HG03432 (cell line): ENCODE measurements at regions not wholly inside any gene's neighbourhood (a gene's known extent, or its start where the extent isn't known, plus 50 kb on each side); places are given as distances from the start of the nearest gene placed in this dataset.
A peak's percentile ranks its signal among the peaks of the same experiment; 100 is the strongest.
"Not testable (repeated sequence)": the region's sequence is repeated elsewhere in the genome, so short reads cannot be mapped to it uniquely, and the experiment has no call there.

Experiments
- ATAC-seq: cut with Tn5 transposase; IDR thresholded peaks from one replicate; pipeline ENCODE4 v1.9.1; 2021; ENCODE audit warnings: mild to moderate bottlenecking, moderate library complexity; ENCODE audit not compliant: unreplicated experiment

DNA sequence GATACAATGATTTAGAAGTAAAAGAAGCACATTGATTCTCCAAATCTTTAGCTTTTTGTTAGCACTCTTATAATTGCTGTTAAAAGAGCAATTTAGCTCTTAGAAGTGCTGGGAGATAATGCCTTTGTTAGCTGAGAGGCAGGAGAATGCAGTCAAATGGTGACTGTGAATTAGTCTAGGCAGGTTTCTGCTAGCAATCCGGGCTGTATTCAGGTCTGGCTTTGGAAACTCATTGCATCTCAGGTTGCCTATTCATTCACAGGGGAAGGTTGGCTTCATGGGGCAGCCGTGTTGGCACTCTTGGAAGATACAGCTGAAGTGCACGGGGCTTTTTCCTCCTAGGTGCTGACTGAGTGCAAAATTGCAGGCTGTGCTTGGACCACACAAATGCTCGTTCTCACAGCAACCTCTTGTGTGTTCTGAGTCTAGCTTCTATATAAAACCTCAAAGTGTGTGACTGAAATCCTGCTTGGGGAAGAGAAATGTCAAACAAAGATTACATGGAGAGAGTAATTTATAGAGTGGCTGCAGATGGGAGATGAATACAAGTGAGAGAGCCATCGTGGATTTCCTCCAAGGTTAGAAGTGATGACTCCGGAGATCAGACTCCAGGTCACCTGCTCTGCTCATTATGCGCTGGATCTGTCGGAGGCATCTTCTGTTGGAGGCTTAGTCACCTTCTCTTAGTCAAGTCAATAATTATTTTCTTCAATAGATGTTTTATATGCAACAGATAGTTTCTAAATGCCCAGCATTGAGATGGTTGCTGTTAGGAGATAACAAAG, 167.8 kb downstream of the PMAIP1 start:
- ATAC-seq: no peak

DNA sequence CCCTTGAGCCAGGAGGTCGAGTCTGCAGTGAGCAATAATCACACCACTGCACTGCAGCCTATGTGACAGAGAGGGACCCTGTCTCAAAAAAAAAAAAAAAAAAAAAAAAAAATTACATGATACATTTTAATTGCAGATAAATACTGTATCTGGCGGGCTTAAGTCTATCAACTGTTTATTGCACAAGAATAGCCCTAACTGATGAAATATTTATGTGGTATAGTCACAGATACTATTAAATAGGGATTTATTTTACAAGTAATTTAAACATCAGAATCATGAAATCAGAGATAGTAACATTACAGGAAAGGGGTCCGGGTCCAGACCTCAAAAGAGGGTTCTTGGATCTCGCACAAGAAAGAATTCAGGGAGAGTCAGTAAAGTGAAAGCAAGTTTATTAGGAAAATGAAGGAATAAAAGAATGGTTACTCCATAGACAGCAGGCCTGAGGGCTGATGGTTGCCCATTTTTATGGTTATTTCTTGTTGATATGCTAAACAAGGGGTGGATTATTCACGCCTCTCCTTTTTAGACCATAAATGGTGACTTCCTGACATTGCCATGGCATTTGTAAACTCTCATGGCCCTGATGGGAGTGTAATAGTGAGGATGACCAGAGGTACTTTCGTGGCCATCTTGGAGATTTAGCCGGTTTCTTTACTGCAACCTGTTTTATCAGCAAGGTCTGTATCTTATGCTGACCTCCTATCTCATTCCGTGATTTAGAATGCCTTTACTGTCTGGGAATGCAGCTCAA, 166.6 kb downstream of the PMAIP1 start:
- no peak for ATAC-seq

DNA sequence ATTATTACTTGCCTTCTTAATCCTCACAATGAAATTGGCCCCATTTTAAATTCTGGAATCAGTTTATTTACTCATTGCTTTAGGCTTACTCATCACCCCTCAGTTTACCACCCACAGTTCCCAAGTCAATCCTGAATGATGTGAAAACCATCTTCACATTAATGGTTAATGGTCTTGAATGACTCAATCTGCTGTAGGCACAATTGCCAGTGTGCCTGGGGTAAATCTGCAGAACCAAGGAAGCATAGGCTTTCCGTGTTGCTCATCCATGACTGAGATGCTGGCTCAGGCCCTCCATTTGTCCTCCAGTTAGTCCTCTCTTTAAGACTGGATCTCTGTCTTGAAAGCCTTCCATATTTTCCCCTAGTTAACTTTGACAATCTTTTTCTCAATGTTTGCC, 164.5 kb downstream of the PMAIP1 start:
- ATAC-seq: no peak

DNA sequence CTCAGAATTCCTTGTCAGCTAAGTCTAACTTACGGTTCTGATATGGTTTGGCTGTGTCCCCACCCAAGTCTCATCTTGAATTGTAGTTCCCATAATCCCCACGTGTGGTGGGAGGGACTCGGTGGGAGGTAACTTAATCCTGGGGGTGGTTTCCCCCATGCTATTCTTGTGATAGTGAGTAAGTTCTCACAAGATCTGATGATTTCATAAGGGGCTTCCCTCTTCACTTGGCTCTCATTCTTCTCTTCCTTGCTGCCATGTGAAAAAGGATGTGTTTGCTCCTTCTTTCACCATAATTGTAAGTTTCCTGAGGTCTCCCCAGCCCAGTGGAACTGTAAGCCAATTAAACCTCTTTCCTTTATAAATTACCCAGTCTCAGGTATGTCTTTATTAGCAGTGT, 163.0 kb downstream of the PMAIP1 start:
- ATAC-seq: not testable (repeated sequence)

DNA sequence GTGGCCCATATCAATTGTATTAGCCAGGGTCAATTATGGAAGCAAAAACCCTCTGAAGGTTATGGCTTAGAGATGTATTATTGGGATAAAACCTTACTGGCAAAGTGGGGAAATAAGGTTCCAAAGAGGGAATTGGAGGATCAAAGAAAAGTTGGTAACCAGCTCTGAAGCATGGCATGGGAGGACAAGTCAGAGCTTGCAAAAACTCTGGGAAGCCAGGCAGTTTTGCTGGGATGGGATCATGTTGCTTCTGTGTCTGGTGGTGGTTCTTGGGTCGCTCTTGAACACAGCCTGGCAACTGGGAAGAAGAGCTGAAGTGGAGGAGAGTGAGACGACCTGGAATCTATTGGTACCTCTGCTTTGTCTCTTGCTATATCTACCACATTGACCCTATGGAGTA, 162.6 kb downstream of the PMAIP1 start:
- ATAC-seq: no peak

DNA sequence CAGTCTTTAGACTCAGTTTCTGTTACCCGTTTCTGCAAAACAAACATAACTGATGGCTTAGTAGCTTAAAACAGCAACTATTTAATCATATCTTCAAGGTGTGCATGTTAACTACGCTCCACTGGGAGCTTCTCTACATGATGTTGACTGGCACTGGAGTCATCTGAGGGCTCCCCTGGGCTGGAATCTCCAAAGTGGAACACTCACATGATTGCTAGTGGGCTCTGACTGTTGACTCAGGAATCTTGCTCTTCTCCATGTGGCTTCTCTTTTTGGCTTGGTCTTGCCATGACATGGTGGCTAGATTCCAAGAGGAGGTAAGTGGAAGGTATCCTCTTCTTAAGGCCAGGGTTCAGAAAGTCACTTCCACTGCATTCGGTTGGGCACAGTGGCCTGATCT, 160.8 kb downstream of the PMAIP1 start:
- ATAC-seq: no peak

DNA sequence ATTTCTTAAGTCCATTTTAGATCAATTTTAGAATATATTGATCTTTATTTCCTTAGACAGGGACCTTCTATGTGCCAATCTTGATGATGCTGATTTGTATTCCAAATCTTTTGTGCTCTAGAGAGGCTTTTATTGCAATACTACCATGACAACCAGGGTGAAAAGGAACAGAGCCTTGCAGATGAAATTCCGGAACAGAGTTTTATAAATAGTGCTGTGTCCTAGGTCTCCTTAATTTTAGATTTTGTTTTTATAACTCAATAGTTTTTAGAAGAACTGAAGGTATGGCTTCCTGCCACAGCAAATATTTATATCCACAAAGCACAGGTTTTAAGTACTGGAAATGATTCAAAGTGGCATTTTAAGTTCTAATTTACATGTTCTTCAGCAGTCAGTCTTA, 160.2 kb downstream of the PMAIP1 start:
- no peak for ATAC-seq

DNA sequence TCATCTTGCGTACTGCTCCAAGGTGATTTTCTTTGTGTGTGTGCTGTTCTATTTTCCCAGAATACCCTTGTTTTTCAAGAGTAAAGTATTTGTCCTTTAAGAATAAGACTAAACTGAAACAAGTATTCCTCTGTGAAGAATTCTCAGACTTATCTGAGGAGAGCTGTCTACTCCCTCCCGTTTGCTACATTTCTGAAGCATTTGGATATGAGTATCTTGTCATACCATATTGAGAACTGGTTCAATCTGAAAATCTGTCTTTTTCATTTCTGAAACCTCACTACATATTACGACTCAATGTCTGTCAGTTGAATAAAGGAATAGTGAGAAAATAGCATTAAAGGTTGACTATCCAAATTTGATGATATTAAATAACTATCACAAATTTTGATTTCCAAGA, 159.4 kb downstream of the PMAIP1 start:
- ATAC-seq: no peak

DNA sequence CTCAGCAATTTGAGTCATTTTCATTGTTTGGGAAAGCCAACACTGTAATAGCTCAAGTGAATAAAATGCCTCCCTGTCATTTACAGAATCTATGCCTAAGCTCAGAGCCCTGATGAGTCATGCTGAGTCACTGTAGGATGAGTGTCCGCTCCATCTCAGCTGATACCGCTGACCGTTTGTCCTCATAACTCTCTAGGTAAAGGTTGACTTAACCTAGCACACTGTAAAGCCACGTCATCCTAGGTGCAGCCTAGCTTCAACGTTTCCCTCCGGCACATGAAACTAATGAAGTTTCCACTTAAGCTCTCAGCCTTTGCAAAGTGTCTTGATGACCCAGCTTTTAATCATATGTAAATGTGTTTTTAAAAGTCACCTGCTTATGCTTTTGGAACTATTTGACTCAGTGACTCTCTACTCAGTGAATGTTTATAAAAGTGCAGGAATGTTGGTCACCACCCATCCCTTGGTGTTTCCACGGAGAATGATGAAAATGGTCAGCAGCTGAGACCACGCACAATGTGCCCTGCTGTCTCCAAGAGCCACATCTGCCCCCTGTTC, 154.0 kb downstream of the PMAIP1 start:
- peak; percentile 59 for ATAC-seq

DNA sequence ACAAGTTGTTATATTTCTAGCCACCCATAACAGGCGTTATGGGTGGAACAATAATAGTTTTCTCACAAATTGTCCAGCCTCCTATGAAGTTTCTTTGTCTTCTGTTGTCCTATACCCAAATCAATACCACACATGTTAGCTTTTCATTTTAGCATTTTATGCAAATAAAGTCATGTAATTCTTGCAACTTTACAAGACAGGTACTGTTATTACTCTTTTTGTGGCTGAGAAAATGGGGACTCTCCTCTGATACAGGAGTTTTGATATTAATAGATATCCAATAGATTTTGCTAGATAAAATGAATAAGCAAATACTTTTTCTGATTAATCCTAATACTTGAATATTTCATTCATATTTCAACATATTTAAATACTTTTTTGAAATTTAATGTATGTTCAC, 151.0 kb downstream of the PMAIP1 start:
- no peak for ATAC-seq

DNA sequence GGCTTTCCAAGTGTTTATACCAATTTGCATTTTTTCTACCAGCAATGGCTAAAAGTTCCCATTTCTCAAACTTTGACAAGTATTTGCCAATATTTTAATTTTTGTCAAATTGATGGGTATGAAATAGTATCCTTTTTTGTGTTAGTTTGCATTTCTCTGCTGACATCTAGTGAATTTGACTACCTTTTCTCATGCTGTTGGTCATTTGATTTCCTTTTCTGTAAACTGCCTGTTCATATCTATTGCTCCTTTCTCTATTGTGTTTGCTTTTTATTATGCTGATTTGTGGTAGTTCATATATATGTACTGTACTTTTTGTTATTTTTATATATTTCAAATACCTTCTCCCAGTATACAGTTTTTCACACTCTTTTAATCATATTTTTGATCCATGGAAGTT, 149.4 kb downstream of the PMAIP1 start:
- no peak for ATAC-seq

DNA sequence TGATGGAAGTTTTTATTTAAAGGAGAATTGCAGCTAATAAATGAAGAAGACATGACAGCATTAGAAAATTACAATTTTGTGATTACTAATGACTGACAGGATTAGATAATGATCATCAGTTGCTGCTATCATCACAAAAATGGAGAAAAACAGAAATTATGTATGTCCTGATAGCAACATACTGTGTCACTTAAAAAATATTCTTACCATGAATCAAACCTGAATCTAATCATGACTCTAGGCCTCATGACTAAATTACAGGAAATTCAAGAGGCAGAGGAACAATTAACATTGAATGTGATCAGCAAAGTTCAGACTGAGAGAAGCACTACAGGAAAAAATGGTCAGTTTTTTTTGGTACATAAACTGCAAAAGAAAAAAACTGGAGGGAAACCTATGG, 147.8 kb downstream of the PMAIP1 start:
- no peak for ATAC-seq

DNA sequence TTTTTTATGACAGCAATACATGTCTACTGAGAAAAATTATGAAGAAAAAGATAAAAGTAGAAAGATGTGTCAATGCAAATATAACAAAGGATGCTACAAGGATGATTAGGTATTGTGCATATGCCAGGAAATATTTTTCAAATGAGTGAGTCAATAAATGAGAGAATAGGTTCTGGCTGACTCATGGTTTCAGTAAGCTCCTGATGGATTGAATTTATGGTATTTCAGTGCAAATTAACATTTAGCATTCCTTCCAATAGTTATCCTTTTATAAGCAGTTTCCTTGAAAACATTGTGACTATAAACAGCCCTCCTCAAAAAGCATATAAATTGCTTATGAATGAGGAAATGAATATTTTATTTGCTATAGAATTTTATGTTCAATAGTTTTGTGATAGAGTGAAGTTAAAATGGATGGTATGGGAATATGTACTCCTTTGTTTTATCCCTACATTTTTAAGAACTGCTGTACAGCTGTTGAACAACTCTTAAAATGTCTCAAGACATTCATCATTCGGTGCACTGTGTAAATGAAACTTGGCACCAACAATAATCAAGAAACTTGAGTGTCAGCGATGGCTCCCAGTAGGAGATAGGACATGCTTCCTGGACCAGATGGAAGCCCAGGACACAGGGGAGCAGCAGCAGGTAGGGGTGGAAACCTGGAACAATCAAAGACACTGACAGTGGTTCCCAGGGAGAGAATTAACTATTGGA, 144.7 kb downstream of the PMAIP1 start:
- no peak for ATAC-seq

DNA sequence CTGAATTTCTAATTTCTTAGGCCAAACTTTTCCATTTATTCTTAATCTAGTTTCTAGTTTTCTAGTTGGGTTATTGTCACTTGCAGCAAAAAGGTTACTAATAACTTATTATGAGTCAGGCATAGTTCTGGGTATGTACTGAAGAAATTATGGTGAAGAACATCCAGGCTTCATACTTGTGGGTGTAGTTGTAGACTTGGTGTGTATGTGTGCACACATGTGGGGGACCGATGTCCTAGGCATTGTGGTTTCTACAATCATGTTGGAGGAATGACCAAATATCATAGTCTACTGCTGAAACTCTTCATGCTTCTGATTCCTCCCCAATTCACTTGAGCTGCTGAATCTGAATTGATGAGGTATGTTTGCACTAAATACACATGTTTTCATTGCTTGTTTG, 141.2 kb downstream of the PMAIP1 start:
- ATAC-seq: no peak

DNA sequence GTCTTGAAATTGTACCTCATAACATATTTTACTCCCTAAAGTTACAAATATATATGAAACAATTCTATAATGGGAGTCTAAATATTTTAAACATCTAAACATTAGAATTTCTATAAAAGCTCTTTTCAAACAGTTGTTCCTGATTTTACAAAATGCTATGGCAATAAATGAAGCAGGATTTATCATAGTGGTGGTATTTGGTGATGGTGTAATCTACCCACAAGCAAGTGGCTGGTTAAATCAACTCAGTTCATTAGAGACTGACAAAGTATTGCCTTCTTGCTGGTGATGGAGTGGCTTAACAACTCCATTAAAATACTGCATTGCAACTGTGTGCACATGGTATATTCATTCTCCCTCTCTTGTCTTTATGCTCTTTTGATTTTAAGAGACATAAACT, 138.9 kb downstream of the PMAIP1 start:
- ATAC-seq: no peak

DNA sequence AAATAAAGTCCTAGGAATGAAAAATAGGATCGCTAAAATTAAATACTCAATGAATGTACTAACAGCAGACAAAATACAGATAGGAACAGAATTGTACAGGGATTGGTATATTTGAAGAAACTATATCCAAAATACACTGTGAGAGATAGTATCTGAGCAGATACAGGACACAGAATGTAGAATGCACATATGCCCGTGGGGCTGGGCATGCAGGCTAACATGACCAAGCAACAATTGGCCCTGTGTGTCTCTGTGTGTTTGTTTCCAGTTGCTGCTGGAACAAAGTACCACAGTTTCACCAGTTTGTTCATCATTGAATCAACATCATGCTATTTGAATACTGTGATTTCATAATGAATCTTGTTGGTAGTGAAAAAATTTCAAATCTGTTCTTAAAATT, 127.6 kb downstream of the PMAIP1 start:
- ATAC-seq: no peak

DNA sequence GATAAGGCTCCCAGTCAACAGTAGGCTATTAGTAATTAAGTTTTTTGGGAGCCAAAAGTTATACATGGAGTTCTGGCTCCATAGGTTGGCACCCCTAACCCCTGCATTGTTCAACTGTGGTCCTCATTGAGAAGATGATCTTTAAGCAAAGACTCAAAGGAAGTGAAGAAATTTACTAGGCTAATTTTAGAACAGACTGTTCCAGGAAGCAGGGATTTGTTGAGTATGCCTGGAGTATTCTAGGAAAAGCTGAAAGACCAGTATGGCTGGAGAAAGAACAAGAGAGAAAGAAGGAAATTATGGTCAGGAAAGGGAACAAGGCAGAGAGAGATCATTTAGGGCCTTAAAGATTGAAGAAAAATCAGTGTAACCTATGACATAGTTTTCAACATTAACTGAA, 125.1 kb downstream of the PMAIP1 start:
- ATAC-seq: no peak

DNA sequence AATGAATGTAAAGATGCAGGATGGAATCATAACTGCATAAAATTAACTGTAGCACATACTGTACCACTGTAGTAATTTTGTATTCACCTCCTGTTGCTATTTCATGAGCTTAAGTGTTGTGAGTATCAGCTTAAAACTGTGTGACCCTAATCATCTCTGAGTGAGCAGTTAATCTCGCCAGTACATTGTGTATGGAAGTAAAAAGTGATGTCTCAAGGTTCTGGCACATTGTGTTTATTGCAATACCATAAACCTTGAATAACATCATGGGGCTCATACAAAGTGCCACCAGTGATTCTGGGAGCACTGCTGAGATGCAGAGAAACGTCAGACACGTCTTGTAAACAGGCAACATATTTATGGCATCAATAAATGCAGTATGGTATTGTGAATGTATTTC, 124.5 kb downstream of the PMAIP1 start:
- ATAC-seq: no peak

DNA sequence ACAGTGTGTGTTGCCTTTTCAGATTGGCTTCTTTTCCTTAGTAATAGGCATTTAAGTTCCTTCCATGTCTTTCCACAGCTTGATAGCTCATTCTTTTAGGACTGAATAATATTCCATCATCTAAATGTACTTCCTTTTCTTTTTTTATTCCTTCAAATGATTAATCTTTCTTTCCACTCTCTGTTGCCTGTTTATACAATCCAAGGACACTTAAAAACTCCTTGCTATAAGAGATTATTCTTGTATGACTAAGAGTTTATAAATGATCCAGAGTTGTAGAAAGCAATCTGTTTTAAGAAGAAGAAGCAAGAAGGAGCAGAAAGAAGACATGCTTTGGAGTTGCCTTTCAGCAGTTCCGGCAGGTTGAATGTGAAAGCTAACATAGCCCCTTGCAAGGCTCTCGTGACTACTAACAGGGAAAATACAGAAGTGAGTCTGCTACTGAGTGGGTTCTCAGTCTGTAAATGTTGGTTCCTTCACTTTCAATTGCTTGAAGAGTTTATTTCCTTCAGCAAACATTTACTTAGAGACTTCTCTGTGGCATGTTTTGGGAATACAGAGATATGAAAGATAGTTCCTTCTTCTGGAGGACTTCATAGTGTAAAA, 123.0 kb downstream of the PMAIP1 start:
- peak; percentile 75 for ATAC-seq

DNA sequence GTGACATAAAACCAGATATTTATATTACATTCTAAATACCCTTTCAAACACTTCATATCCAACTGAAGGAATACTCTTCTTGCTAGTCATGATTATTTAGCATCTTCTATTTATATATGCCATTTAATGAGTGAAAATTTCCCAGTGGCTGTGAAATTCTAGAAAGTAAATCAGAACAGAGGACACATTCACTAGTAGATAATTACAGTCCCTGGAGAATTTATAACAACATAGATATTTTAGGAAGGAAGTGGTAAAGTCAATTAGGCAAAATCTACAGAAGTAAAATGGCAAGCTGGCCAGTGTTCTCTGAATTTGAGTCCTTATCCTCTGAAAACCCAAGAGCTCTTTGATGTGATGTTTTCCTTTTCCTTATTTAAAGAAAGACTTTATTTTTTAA, 121.8 kb downstream of the PMAIP1 start:
- no peak for ATAC-seq
